ENCODE measurements at regions not wholly inside any gene's neighbourhood (a gene's known extent, or its start where the extent isn't known, plus 50 kb on each side); places are given as distances from the start of the nearest gene placed in this dataset.

DNA sequence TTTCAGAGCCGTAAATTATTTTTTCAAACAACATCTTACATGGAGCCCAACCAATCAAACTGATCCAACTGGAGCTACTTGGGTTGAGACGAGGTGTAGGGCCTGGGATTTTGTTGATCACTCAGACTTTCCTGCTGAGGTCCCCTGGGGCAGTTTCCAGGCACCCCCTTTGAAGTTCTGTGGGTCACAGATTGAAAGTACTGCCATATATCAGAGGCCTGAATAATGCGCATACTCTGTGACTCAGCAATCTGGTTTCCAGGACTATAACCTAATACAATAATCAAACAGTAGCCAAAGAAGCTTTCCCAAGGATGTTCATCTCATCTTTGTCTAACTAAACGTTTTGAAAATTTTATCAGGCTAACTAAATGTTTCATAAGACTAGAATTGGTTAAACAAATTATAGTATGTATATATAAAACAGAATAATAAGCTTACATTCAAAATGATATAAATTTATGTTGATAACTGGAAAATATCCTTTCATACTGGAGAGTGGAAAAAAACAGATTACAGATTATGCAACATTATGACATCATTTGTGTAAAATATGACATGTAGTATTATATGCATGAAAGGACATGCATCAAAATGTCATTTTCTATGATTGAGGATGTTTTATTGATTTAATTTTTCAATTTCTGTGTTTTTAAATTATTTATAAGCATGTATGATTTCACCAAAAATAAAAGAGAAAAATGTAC lies 617.1 kb downstream of the NTRK3 start:
- no peak for TF ChIP-seq ZFX (IDR thresholded peaks at IDR 0.05)
- TF ChIP-seq, protein P1, sequence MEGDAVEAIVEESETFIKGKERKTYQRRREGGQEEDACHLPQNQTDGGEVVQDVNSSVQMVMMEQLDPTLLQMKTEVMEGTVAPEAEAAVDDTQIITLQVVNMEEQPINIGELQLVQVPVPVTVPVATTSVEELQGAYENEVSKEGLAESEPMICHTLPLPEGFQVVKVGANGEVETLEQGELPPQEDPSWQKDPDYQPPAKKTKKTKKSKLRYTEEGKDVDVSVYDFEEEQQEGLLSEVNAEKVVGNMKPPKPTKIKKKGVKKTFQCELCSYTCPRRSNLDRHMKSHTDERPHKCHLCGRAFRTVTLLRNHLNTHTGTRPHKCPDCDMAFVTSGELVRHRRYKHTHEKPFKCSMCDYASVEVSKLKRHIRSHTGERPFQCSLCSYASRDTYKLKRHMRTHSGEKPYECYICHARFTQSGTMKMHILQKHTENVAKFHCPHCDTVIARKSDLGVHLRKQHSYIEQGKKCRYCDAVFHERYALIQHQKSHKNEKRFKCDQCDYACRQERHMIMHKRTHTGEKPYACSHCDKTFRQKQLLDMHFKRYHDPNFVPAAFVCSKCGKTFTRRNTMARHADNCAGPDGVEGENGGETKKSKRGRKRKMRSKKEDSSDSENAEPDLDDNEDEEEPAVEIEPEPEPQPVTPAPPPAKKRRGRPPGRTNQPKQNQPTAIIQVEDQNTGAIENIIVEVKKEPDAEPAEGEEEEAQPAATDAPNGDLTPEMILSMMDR (conservative IDR thresholded peaks at IDR 0.05), result no peak
- no peak overlapping the region for H3K27ac ChIP-seq

DNA sequence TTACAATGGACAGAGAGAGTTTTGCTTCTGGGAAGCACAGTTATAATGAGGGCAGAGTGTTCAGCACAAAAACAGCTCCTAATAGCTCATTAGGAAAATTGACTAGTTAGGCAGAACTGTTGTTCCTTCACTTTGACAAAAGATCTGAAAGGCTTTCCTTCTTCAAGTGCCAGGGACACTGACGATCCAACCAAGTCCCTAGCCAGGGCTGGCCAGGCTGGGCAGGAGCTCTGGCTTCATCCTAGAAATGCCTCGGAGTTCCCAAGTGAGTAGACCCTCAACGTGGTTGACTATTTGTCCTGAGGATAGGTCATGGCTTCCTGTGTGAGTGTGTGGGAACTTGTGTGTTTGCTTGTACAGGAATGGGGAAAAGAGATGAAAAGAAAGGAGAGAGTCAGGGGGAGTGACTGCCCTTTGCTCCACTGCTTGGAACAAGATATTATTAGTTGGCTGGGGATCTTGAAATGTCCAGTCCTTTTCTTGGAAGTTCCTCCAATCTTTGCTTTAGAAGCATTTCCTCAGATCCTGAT lies 617.9 kb downstream of the NTRK3 start:
- no peak overlapping the region for H3K27ac ChIP-seq
- TF ChIP-seq, protein P1 (conservative IDR thresholded peaks at IDR 0.05), result no peak
- TF ChIP-seq ZFX (IDR thresholded peaks at IDR 0.05), result no peak

DNA sequence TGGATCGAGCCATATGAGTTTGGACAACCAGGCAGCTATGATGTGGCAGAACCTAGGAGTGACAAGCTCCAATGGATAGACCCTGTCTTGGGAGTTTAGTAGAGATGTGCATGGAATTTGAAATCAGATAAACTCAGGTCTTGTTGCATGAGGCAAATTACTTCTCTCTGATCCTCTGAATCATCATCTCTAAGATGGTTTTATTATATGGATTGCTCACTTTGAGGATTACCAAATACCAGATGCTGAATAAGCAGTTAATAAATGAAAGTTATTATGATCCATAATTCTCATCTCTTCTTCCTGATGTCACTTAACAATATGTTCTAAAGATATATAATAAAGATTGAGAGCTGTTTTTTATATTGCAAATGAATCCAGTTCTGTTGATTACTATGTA lies 622.2 kb downstream of the NTRK3 start:
- no peak overlapping the region for H3K27ac ChIP-seq
- no peak for TF ChIP-seq ZFX (IDR thresholded peaks at IDR 0.05)
- TF ChIP-seq, protein P1 (conservative IDR thresholded peaks at IDR 0.05), result no peak

DNA sequence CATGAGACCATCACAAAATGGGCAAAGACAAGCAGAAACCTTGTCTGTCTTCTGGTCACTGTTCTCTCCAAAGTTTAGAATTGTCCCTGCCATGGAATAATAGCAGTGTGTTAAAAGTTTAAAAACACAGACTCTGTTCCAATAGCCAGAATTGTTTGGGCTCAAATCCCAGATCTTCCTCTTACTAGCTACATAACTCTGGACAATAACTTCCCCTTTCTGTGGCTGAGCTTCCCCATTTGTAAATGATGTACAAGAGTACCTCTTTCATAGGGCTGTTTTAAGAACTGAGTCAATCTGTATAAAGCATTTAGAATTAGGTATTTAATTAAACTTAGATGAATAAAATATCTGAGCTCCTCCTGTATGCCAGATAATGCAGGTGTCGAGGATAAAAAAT lies 623.0 kb downstream of the NTRK3 start:
- no peak overlapping the region for H3K27ac ChIP-seq
- TF ChIP-seq, protein P1 (conservative IDR thresholded peaks at IDR 0.05), result no peak
- no peak for TF ChIP-seq ZFX (IDR thresholded peaks at IDR 0.05)

DNA sequence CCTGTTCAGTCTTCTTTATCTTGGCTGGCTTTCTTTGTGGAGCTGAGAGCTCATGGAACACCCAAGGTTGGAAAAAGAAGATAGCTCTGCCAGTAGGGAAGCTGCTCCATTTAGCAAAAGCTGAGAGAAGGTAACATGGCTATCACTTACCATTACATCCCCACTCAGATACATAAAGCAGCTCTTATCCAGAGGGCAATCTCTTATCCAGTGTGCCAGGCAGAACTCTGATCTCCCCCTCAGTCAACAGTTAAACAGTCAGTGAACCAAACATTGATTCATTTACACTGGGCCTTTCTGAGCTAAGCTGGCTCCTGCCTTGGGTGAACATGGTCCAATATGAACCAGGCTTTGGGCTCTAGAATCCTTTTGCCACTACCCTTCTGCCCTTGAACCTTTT lies 624.2 kb downstream of the NTRK3 start:
- TF ChIP-seq, protein P1 (conservative IDR thresholded peaks at IDR 0.05), result no peak
- TF ChIP-seq ZFX (IDR thresholded peaks at IDR 0.05), result no peak

DNA sequence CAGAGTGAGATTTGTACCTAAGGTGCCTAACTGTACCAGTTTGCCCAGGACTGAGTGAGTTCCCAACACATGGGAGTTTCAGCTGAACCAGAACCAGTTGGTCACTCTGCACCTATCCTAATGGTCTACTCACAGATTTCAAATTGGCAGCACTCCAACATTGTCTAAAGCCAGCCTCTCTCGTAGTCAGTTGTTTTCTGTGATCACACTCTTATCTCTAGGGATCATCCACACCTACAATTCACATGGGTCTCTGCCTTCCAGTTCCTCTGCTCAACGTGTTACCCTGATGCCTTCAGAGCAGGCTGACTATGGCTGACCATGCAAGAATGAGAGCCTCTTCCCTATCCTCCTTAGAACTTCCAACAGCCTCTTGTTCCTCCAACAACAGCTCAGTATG lies 624.8 kb downstream of the NTRK3 start:
- TF ChIP-seq ZFX (IDR thresholded peaks at IDR 0.05), result no peak
- TF ChIP-seq, protein P1 (conservative IDR thresholded peaks at IDR 0.05), result no peak
- H3K27ac ChIP-seq, result no peak overlapping the region

More for the DNA sequence above, 624.2 kb downstream of the NTRK3 start:
- H3K27ac ChIP-seq, result no peak overlapping the region

DNA sequence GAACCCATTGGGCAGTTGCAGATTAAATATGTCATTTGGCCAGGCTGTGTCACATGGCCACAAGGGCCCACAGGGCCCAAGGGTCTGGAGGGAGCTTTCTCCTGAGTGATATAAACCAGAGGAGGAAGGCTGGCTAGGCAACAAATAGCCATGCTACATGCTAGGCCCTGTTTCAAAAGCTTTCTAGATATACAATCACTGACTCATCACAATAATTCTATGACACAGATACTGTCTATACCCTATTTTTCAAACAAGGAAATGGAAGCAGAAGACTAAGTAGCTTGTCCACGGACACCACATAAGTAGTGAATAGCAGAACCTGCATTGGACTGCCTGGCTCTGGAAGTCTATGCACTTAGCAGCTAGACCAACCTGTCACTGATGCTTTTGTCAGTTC lies 625.4 kb downstream of the NTRK3 start:
- TF ChIP-seq, protein P1 (conservative IDR thresholded peaks at IDR 0.05), result no peak
- TF ChIP-seq ZFX (IDR thresholded peaks at IDR 0.05), result no peak
- H3K27ac ChIP-seq, result no peak overlapping the region

Data from C4-2B (cell line).